ENCODE measurements at regions not wholly inside any gene's neighbourhood (a gene's known extent, or its start where the extent isn't known, plus 50 kb on each side); places are given as distances from the start of the nearest gene placed in this dataset.

DNA sequence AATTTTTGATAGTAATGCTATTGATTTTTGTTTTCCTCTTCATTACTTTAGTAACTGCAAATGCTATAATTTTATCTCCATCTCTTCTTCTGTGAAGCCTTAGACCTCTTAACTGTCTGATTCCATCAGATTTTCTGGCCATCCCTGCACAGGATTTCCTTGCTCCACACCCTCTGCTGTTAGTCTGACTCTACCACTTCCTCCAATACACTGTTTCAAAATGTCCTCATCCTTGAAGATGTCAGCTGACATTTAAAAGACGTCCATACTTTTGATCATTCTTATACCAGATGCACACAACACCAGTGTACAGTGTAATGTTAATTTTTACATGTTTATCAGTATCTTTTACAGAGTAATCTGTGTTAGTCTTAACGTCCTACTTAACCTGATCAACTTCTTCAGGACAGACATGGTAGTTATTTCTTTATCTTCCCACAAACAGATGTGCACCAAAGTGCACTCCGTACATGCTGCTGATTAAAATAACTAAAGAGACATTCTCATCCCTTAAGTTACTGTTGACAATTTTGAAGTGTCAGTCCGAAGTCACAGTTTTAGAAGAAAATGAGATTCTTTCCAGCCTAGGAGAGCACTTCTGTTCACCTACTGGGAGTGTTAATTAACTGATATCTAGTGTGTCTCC lies 102.4 kb upstream of the RASGRP1 start:
- no peaks in the 10 kb centered on the region for H4K20me1 ChIP-seq (replicated peaks; ENCODE audit: control insufficient read depth, extremely low read depth, insufficient read depth, low read length)
- FAIRE-seq: no peak
- H2AFZ ChIP-seq (ENCODE audit: low read depth, low read length): no peak overlapping the region
- no peak overlapping the region for H3K4me2 ChIP-seq (ENCODE audit: insufficient read depth, low read length)
- intact Hi-C loops (cut with micrococcal nuclease) (no loop called here), dilution Hi-C loops (cut with MboI; ENCODE audit: extremely low pct_ligation_motif_present, low sequenced_read_pairs) (no loop called here)
- no peak overlapping the region for H3K9ac ChIP-seq (replicated peaks; ENCODE audit: extremely low read depth, insufficient read depth, low read length)
- no peaks in the 10 kb centered on the region for H3K9me1 ChIP-seq (replicated peaks; ENCODE audit: control insufficient read depth, extremely low read depth, insufficient read depth, low read length)
- TF ChIP-seq MYC (IDR thresholded peaks at IDR 0.05; ENCODE audit: low read depth, low read length) (no peak), GATA2 (IDR thresholded peaks at IDR 0.05; ENCODE audit: insufficient read depth, insufficient read length, low read depth, low read length) (no peak), FOS (IDR thresholded peaks at IDR 0.05; ENCODE audit: borderline replicate concordance, insufficient read depth, low read length) (no peak), EZH2 (IDR thresholded peaks at IDR 0.05; ENCODE audit: borderline replicate concordance, low read depth, low read length, severe bottlenecking) (no peak), POLR2A (IDR thresholded peaks at IDR 0.05; ENCODE audit: low read depth, low read length) (no peak), POLR2AphosphoS5 (IDR thresholded peaks at IDR 0.05; ENCODE audit: insufficient read depth, low read depth, low read length) (no peak), JUN (IDR thresholded peaks at IDR 0.05; ENCODE audit: borderline replicate concordance, insufficient read depth, insufficient read length, low read depth) (no peak)
- TF ChIP-seq, protein P1, sequence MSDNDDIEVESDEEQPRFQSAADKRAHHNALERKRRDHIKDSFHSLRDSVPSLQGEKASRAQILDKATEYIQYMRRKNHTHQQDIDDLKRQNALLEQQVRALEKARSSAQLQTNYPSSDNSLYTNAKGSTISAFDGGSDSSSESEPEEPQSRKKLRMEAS (IDR thresholded peaks at IDR 0.05; ENCODE audit: insufficient read depth, insufficient read length): no peak
- TF ChIP-seq, protein P2, sequence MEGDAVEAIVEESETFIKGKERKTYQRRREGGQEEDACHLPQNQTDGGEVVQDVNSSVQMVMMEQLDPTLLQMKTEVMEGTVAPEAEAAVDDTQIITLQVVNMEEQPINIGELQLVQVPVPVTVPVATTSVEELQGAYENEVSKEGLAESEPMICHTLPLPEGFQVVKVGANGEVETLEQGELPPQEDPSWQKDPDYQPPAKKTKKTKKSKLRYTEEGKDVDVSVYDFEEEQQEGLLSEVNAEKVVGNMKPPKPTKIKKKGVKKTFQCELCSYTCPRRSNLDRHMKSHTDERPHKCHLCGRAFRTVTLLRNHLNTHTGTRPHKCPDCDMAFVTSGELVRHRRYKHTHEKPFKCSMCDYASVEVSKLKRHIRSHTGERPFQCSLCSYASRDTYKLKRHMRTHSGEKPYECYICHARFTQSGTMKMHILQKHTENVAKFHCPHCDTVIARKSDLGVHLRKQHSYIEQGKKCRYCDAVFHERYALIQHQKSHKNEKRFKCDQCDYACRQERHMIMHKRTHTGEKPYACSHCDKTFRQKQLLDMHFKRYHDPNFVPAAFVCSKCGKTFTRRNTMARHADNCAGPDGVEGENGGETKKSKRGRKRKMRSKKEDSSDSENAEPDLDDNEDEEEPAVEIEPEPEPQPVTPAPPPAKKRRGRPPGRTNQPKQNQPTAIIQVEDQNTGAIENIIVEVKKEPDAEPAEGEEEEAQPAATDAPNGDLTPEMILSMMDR (IDR thresholded peaks at IDR 0.05; ENCODE audit: extremely low read depth in 1 of 2, insufficient read depth in 1 of 2, low read depth in 1 of 2, low read length in 2 of 2): no peak
- no peaks in the 10 kb centered on the region for H3K4me1 ChIP-seq (ENCODE audit: control insufficient read depth, extremely low read depth, insufficient read depth, low read length)
- H3K27ac ChIP-seq (ENCODE audit: insufficient read depth, low read depth, low read length): no peak overlapping the region
- H3K27me3 ChIP-seq (ENCODE audit: control insufficient read depth in 2 of 2, insufficient read depth in 2 of 2, low read length in 2 of 2): peaks cover 27 to 41% of the 10 kb centered on the region in 2 experiments
- ChIA-PET CTCF (interaction anchor here (2.4 to 2.6 kb wide), 2 partner anchors 103 to 227 kb away, joined by 10 to 14 read pairs; partner anchors contain the start of gene RASGRP1), POLR2A (no interaction called here)
- H3K79me2 ChIP-seq (ENCODE audit: control insufficient read depth, insufficient read depth, low read length): no peaks in the 10 kb centered on the region
- H3K4me3 ChIP-seq (replicated peaks in 1 of 3; ENCODE audit: insufficient read depth in 1 of 3, low read depth in 1 of 3, low read length in 3 of 3): no peak overlapping the region
- no TSS peak for BruUV-seq (replicated peaks)
- H3K9me3 ChIP-seq (replicated peaks; ENCODE audit: control insufficient read depth, insufficient read depth, low read length): no peaks in the 10 kb centered on the region
- H3K36me3 ChIP-seq (ENCODE audit: control insufficient read depth in 2 of 2, extremely low read depth in 1 of 2, insufficient read depth in 2 of 2, low read length in 2 of 2): no peaks in the 10 kb centered on the region
- DNase-seq (ENCODE audit: low read depth, low spot score): no peak

All from endothelial cell of umbilical vein (primary cell).